HEK293 (cell line): ENCODE measurements at regions not wholly inside any gene's neighbourhood (a gene's known extent, or its start where the extent isn't known, plus 50 kb on each side); places are given as distances from the start of the nearest gene placed in this dataset.

Experiments
- CTCF ChIA-PET: fragments of 350-600 bp; formaldehyde crosslinking; extraction: SDS; loops from one replicate; lab custom pipeline; 2021; ENCODE audit warnings: antibody characterized with exemption; lab: Yijun Ruan, JAX
- POLR2A ChIA-PET: fragments of 300-600 bp; formaldehyde crosslinking; extraction: SDS; loops from one replicate; lab custom pipeline; 2020; ENCODE audit warnings: antibody characterized with exemption, inconsistent platforms; lab: Yijun Ruan, JAX
- H3K27ac ChIP-seq: fragments of 200-500 bp; sonication (Bioruptor generic); 2 replicates; pipeline ENCODE4 v1.5.1; 2014; ENCODE audit warnings: low read depth, low read length, control low read depth, inconsistent platforms; ENCODE audit errors: extremely low read depth
- H3K36me3 ChIP-seq, 2 experiments: fragments of 200-500 bp in 1 of 2; sonication (Bioruptor generic) in 1 of 2; 1 replicate in 1 of 2; 2 replicates in 1 of 2; pipeline ENCODE4 v1.5.1; 2014 to 2017; ENCODE audit warnings: inconsistent platforms in 2 of 2, low read length in 2 of 2; ENCODE audit not compliant: control insufficient read depth in 2 of 2, insufficient read depth in 1 of 2
- H3K4me1 ChIP-seq: fragments of 200-500 bp; sonication (Bioruptor generic); 2 replicates; pipeline ENCODE4 v1.5.1; 2014; ENCODE audit warnings: mild to moderate bottlenecking, low read length, inconsistent platforms; ENCODE audit not compliant: control insufficient read depth, insufficient read depth
- H3K4me3 ChIP-seq: 2 replicates; pipeline ENCODE4 v1.5.1; 2011; ENCODE audit warnings: low read depth, mild to moderate bottlenecking, control low read depth, low read length, moderate library complexity
- H3K9me3 ChIP-seq: fragments of 200-500 bp; sonication (Bioruptor generic); 2 replicates; pipeline ENCODE4 v1.5.1; 2014; ENCODE audit warnings: low read depth, low read length, inconsistent platforms; ENCODE audit not compliant: control insufficient read depth, insufficient read depth
- BCL11B ChIP-seq: fragments of 450-650 bp; formaldehyde crosslinking; IDR thresholded peaks from 2 replicates; pipeline ENCODE4 v1.5.1; 2016; ENCODE audit warnings: low read depth, missing biosample characterization, missing genetic modification characterization
- PRDM1 ChIP-seq: fragments of 450-650 bp; formaldehyde crosslinking; IDR thresholded peaks from 2 replicates; pipeline ENCODE4; 2016; ENCODE audit warnings: missing biosample characterization, missing genetic modification characterization
- ZBTB1 ChIP-seq: fragments of 450-650 bp; formaldehyde crosslinking; IDR thresholded peaks from 2 replicates; pipeline ENCODE4 v1.5.1; 2016; ENCODE audit warnings: missing biosample characterization, missing genetic modification characterization
- ZBTB20 ChIP-seq: fragments of 450-650 bp; formaldehyde crosslinking; IDR thresholded peaks from 2 replicates; pipeline ENCODE4 v1.5.1; 2016; ENCODE audit warnings: missing biosample characterization, missing genetic modification characterization
- ZBTB7A ChIP-seq: fragments of 450-650 bp; formaldehyde crosslinking; IDR thresholded peaks from 2 replicates; pipeline ENCODE4 v1.5.1; 2016; ENCODE audit warnings: low read depth, missing biosample characterization, missing genetic modification characterization
- ZNF266 ChIP-seq: fragments of 450-650 bp; formaldehyde crosslinking; IDR thresholded peaks from 2 replicates; pipeline ENCODE4 v1.5.1; 2016; ENCODE audit warnings: missing biosample characterization, missing genetic modification characterization, low read depth
- ZNF501 ChIP-seq: fragments of 450-650 bp; formaldehyde crosslinking; IDR thresholded peaks from 2 replicates; pipeline ENCODE4 v1.5.1; 2016; ENCODE audit warnings: missing biosample characterization, missing genetic modification characterization
- ZNF529 ChIP-seq: fragments of 450-650 bp; formaldehyde crosslinking; IDR thresholded peaks from 2 replicates; pipeline ENCODE4 v1.5.1; 2017; ENCODE audit warnings: missing genetic modification characterization, missing biosample characterization; ENCODE audit not compliant: insufficient replicate concordance
- ZNF555 ChIP-seq: fragments of 450-650 bp; formaldehyde crosslinking; conservative IDR thresholded peaks from 2 replicates; pipeline ENCODE4 v1.5.1; 2017; ENCODE audit warnings: missing biosample characterization, mild to moderate bottlenecking, missing genetic modification characterization, inconsistent platforms
- ZNF621 ChIP-seq: fragments of 450-650 bp; formaldehyde crosslinking; IDR thresholded peaks from 2 replicates; pipeline ENCODE4 v1.5.1; 2017; ENCODE audit warnings: missing biosample characterization, missing genetic modification characterization
- ZNF677 ChIP-seq: fragments of 450-650 bp; IDR thresholded peaks from 2 replicates; pipeline ENCODE4 v1.5.0; 2018; ENCODE audit warnings: missing biosample characterization, mild to moderate bottlenecking, missing genetic modification characterization, moderate library complexity
- TF ChIP-seq, protein P1 (sequence below): fragments of 450-650 bp; formaldehyde crosslinking; IDR thresholded peaks from 2 replicates; pipeline ENCODE4 v1.5.1; 2016; ENCODE audit warnings: missing biosample characterization, missing genetic modification characterization
- TF ChIP-seq, protein P2 (sequence below): fragments of 450-650 bp; formaldehyde crosslinking; IDR thresholded peaks from 2 replicates; pipeline ENCODE4 v1.5.1; 2017; ENCODE audit warnings: missing biosample characterization, missing genetic modification characterization
- TF ChIP-seq, protein P3 (sequence below): fragments of 450-650 bp; formaldehyde crosslinking; IDR thresholded peaks from 2 replicates; pipeline ENCODE4 v1.5.1; 2016; ENCODE audit warnings: missing biosample characterization, missing genetic modification characterization
- TF ChIP-seq, protein P4 (sequence below): fragments of 450-650 bp; formaldehyde crosslinking; IDR thresholded peaks from 2 replicates; pipeline ENCODE4; 2016; ENCODE audit warnings: missing biosample characterization, missing genetic modification characterization
- TF ChIP-seq, protein P5 (sequence below): fragments of 450-650 bp; formaldehyde crosslinking; optimal IDR thresholded peaks from 2 replicates; pipeline ENCODE3; 2016; ENCODE audit warnings: missing biosample characterization, mild to moderate bottlenecking, missing genetic modification characterization
- TF ChIP-seq, protein P6 (sequence below): fragments of 450-650 bp; formaldehyde crosslinking; IDR thresholded peaks from 2 replicates; pipeline ENCODE4 v1.5.1; 2016; ENCODE audit warnings: missing biosample characterization, missing genetic modification characterization

DNA sequence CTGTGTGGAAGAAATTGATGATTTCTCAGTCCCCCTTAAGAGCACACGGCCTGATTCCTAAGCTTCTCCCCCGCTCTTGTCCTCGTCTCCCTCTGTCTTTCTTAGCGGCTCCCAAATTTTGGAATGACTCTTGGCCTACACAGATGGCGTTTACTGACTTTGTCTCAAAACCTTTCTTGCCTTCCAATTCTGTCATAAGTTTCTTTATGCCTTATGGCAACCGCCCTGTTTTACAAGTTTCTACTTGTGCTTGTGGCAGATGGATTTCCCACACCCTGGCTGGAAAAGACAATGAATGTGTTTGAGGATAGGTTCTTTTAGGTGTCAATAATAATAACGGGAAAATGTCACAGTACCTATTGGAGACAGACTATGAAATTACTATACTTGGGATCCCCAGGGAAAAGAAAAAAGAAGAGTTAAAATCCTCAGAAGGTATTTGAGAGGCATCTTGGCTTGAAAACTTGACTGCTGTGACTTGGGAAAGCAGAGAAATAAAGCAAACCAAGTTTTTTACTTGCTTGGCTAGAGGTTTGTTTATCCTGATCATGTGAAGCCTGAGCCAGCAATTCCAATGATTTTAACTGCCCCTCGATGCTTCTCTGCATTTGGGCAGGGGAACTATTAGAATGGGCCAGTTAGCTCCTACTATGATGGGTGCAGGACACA lies 276.4 kb downstream of the HRH4 start:
- no peak overlapping the region for H3K27ac ChIP-seq
- no peaks in the 10 kb centered on the region for H3K9me3 ChIP-seq
- ChIA-PET POLR2A (no interaction called here), CTCF (interaction anchor here (0.8 to 1.4 kb wide), 3 partner anchors 9 to 137 kb away, joined by 3 to 5 read pairs (median 4); no protein-coding TSS in a partner anchor)
- no peak overlapping the region for H3K4me3 ChIP-seq
- H3K4me1 ChIP-seq: no peaks in the 10 kb centered on the region
- H3K36me3 ChIP-seq: no peaks in the 10 kb centered on the region; a peak in 1 of 3 replicates
- TF ChIP-seq, protein P1, sequence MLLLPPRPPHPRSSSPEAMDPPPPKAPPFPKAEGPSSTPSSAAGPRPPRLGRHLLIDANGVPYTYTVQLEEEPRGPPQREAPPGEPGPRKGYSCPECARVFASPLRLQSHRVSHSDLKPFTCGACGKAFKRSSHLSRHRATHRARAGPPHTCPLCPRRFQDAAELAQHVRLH: no peak
- TF ChIP-seq ZBTB1 (tag by site-specific recombination) (no peak), ZBTB20 (tag by site-specific recombination) (no peak)

DNA sequence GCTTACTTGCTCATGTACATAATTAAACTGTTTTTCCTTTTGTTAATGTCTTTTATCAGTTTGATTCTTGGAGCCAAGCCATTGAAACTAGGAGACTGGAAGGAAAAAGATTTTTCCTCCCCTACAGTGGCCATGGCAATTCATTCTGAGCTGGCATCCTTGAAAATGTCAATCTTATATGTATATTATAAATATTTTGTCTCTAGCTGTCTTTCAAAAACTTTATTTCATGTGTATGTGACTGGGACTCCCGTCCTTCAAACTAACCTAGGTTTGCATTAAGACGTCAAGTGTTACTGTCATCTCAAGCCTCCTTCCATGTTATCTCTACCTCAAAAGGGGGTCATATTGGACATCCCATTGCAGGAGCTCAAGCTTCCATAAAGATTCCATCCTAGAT lies 280.4 kb downstream of the HRH4 start:
- Histone ChIP-seq H3K4me3 (no peak overlapping the region), H3K9me3 (no peaks in the 10 kb centered on the region), H3K27ac (no peak overlapping the region), H3K36me3 (no peaks in the 10 kb centered on the region; a peak in 1 of 3 replicates), H3K4me1 (no peaks in the 10 kb centered on the region)
- TF ChIP-seq ZNF621: no peak
- TF ChIP-seq, protein P2, sequence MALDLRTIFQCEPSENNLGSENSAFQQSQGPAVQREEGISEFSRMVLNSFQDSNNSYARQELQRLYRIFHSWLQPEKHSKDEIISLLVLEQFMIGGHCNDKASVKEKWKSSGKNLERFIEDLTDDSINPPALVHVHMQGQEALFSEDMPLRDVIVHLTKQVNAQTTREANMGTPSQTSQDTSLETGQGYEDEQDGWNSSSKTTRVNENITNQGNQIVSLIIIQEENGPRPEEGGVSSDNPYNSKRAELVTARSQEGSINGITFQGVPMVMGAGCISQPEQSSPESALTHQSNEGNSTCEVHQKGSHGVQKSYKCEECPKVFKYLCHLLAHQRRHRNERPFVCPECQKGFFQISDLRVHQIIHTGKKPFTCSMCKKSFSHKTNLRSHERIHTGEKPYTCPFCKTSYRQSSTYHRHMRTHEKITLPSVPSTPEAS (tag by site-specific recombination): no peak
- no peak for TF ChIP-seq ZBTB7A (tag by site-specific recombination)
- TF ChIP-seq ZNF555 (tag by site-specific recombination): no peak
- no peak for TF ChIP-seq ZNF266 (tag by site-specific recombination)
- no peak for TF ChIP-seq ZNF677 (tag by site-specific recombination)
- no peak for TF ChIP-seq ZNF529 (tag by site-specific recombination)
- TF ChIP-seq PRDM1 (tag by site-specific recombination): no peak
- no peak for TF ChIP-seq BCL11B
- TF ChIP-seq, protein P3, sequence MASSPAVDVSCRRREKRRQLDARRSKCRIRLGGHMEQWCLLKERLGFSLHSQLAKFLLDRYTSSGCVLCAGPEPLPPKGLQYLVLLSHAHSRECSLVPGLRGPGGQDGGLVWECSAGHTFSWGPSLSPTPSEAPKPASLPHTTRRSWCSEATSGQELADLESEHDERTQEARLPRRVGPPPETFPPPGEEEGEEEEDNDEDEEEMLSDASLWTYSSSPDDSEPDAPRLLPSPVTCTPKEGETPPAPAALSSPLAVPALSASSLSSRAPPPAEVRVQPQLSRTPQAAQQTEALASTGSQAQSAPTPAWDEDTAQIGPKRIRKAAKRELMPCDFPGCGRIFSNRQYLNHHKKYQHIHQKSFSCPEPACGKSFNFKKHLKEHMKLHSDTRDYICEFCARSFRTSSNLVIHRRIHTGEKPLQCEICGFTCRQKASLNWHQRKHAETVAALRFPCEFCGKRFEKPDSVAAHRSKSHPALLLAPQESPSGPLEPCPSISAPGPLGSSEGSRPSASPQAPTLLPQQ: no peak
- no peak for TF ChIP-seq ZNF501 (tag by site-specific recombination)
- TF ChIP-seq, protein P4, sequence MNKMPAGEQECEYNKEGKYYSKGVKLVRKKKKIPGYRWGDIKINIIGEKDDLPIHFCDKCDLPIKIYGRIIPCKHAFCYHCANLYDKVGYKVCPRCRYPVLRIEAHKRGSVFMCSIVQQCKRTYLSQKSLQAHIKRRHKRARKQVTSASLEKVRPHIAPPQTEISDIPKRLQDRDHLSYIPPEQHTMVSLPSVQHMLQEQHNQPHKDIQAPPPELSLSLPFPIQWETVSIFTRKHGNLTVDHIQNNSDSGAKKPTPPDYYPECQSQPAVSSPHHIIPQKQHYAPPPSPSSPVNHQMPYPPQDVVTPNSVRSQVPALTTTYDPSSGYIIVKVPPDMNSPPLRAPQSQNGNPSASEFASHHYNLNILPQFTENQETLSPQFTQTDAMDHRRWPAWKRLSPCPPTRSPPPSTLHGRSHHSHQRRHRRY (tag by site-specific recombination): no peak
- TF ChIP-seq, protein P5, sequence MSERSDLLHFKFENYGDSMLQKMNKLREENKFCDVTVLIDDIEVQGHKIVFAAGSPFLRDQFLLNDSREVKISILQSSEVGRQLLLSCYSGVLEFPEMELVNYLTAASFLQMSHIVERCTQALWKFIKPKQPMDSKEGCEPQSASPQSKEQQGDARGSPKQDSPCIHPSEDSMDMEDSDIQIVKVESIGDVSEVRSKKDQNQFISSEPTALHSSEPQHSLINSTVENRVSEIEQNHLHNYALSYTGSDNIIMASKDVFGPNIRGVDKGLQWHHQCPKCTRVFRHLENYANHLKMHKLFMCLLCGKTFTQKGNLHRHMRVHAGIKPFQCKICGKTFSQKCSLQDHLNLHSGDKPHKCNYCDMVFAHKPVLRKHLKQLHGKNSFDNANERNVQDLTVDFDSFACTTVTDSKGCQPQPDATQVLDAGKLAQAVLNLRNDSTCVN (tag by site-specific recombination): no peak
- TF ChIP-seq, protein P6, sequence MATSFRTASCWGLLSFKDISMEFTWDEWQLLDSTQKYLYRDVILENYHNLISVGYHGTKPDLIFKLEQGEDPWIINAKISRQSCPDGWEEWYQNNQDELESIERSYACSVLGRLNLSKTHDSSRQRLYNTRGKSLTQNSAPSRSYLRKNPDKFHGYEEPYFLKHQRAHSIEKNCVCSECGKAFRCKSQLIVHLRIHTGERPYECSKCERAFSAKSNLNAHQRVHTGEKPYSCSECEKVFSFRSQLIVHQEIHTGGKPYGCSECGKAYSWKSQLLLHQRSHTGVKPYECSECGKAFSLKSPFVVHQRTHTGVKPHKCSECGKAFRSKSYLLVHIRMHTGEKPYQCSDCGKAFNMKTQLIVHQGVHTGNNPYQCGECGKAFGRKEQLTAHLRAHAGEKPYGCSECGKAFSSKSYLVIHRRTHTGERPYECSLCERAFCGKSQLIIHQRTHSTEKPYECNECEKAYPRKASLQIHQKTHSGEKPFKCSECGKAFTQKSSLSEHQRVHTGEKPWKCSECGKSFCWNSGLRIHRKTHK (tag by site-specific recombination): no peak
- ChIA-PET CTCF (interaction anchor here (0.9 to 1.4 kb wide), 2 partner anchors 14 kb away, joined by 3 to 5 read pairs; no protein-coding TSS in a partner anchor), POLR2A (no interaction called here)
